Hematopoietic multipotent progenitor cell (in vitro differentiated cells): ENCODE measurements at regions not wholly inside any gene's neighbourhood (a gene's known extent, or its start where the extent isn't known, plus 50 kb on each side); places are given as distances from the start of the nearest gene placed in this dataset.

Experiments used
- DNase-seq, 3 donors: peaks; one replicate each; pipeline ENCODE4 v3.0.0-alpha.2; 2011 to 2015; ENCODE audit warnings: low read depth in 2 of 3, low spot score in 2 of 3

DNA sequence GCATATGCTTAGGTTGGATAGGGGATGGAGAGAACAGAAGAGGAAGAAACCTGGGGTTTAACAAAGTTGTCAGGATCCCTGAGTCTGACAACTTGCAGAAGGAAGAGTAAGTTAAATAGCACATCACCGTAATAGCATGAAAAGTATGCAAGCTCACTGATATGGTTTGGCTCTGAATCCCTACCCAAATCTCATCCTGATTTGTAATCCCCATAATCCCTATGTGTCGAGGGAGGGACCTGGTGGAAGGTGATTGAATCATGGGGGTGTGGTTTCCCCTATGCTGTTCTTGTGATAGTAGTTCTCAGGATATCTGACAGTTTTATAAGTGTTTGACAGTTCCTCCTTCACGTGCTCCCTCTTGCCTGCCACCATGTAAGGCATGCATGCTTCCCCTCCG is 193.3 kb downstream of the PSAT1 start:
- no peak for DNase-seq

GRCh38 chr9:78491402-78491801 is 194.5 kb downstream of the PSAT1 start:
- DNase-seq, result no peak

- no peak for DNase-seq
These were observed 196.3 kb downstream of the PSAT1 start for GRCh38 chr9:78493166-78493742.

DNA sequence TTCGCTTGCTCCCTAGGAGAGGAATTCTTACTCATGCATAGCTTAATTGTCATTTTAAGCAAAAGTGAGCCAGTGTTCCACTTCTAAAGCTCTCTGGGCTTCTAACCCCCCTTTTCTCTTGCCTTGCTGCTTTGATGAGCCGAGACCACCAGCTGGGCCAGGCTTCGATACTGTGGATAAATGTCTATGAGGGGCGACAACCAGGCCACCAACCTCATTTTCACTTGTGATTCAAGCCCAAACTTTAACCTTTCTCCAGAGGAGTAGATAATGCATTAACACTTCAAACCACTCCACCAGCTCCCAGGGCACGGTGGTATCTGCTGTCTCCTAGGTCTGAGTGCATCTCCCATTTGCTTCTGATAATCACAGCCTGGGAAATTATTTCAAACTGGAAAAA is 205.6 kb downstream of the PSAT1 start:
- DNase-seq, result no peak

DNA sequence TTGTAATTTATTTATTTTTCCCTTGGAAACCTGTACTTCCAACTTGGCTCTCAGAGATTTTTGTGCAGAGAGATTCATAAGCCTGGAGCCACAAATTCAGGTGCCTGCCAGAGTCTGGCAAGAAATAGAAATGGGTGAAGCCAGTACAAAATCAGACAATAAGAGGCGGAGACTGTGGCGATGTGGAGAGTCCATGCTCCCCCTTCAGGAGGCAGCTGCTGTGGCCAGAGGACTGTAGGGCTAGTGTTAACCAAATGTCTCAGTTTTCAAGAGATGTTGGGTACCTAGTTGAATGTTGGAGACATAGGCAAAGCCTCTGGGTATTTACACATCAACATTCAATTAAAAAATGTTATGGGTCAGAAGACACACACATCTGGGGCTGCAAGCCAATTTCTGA is 208.6 kb downstream of the PSAT1 start:
- DNase-seq, result no peak

DNA sequence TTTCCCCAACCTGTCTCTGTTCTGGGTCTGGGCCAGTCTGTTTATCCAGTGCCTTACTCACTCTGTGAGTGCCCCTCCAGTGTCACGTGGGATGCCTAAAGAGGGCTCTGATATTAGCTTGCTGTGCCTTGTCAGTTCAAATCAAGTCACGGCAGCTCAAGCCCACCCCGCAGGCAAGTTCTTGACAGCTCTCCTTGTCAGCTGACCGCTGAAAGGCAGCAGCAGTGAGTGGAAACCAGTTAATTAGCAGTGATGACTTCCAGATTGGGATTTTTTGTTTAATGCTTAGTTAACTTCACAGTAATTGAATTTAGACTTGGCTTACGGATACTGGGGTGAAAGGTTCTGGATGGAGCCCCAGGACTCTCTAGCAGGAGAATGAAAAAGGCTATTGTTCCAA is 210.1 kb downstream of the PSAT1 start:
- DNase-seq, result no peak

DNA sequence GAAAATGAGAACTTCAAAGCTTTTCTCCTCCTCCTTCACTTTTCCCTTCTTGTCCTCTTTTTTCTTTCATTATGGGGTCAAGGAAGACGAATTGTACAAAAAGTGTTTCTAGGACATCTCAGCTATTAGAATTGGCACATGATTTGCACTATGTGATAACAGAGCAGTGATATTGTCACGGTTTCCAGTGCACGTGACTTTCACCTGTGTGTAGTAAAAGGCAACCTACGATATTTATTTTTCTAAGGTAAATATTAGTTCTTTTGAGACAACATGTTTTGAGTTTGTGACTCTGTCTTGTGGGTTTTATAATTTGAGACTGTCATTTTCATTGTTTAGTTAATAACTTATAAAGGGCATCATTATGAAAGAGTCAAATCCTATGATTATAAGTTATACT is 213.1 kb downstream of the PSAT1 start:
- no peak for DNase-seq

DNA sequence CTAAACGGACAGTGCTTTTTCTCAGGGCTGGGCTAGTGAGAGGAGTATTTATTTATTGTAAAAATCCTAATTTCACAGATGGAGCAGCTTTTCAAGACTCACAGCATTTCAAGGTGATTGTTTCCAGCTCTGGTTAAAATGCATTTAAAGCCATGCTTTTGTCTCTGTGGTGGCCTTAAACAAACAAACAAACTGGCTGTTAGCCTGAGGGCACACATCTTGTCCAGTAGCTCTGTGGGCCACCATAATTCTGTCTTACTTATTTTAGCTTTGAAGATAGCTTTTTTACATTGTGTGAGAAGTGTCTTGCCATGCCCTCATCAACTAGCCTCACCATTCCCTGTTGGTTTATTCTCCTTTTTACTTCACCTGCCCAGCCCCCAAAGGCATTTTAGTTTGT is 218.2 kb downstream of the PSAT1 start:
- no peak for DNase-seq

GRCh38 chr9:78519786-78520185 is 222.9 kb downstream of the PSAT1 start:
- no peak for DNase-seq

DNA sequence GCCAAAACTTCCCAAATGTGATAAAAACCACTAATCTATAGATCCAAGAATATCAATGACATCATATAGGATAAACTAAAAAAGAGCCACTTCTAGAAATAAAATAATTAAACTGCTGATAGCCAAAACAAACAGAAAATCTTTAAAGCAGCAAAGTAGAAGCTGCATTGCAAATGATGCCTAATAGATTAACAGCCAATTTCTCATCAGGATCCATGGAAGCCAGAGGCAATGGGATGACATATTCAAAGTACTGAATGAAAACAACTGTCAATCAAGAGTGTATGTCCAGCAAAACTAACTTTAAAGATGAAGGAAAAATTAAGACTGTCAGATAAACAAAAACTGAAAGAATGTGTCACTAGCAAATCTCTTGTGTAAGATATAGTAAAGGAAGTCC is 224.8 kb downstream of the PSAT1 start:
- DNase-seq, result no peak

- DNase-seq, result no peak
These were observed 229.1 kb downstream of the PSAT1 start for GRCh38 chr9:78525986-78526560.

DNA sequence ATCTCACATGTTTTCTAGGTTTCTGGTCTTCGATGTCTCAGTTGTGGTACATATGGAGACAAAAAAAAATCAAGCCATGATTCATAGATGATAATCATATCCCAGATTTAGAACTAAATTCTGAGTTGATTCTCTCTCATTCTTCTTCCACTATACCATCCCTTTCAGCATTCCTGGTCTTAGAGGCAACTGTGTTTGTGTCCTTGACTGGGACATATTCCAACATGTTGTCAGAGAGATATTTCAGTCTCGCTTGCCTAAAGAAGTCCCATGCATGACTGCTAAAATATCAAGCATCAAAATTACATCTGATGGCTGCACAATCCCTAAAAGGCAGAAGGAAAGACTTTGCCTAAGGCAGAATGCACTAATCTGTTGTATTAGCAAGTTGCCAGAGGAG is 236.6 kb downstream of the PSAT1 start:
- no peak for DNase-seq

- DNase-seq, result no peak
These were observed 242.3 kb downstream of the PSAT1 start for GRCh38 chr9:78539188-78539587.

DNA sequence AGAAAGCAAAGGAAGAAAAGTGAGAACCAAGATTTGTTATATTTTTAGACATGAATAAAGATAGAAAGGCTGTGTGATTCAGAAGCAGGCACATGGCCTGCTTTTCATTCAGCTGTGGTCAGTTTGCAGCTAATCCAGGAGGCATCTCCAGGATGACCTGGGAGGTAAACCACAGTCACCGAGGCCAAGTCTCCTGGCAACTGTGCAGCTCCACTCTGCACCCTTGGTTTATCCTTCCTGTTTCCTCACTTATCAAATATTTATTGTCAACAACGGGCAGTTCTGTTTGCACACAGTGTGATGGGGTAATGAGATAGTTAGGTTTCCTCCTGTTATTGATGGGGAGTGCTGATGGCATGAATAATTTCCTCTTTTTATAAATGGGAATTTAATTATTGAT is 243.0 kb downstream of the PSAT1 start:
- no peak for DNase-seq

DNA sequence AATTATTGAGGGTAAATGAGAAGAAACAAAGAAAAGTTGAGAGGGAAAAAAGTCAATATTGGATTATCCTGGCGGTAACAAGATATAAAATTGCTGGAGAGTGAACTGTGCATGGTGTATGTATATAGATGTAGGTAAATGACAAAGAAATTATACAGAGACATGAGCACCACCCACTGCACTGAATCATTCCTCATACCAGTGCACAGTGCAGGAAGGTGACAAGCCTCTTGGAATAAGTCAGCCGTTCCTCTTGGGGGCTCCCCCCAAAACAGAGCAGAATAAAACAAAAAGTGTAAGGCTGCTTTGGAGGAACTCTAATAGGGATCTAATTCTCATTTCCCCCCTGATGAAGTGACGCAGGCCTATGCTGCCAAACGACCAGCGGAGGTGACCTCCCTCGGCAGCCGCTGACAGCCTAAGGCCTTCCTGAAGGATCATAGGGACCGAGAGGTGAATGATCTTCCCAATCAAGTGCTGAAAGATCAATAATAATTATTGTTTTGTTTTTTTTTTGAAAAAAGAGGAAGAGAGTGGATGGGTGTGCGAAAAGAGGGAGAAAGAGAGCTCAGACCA is 245.0 kb downstream of the PSAT1 start:
- DNase-seq, result no peak

DNA sequence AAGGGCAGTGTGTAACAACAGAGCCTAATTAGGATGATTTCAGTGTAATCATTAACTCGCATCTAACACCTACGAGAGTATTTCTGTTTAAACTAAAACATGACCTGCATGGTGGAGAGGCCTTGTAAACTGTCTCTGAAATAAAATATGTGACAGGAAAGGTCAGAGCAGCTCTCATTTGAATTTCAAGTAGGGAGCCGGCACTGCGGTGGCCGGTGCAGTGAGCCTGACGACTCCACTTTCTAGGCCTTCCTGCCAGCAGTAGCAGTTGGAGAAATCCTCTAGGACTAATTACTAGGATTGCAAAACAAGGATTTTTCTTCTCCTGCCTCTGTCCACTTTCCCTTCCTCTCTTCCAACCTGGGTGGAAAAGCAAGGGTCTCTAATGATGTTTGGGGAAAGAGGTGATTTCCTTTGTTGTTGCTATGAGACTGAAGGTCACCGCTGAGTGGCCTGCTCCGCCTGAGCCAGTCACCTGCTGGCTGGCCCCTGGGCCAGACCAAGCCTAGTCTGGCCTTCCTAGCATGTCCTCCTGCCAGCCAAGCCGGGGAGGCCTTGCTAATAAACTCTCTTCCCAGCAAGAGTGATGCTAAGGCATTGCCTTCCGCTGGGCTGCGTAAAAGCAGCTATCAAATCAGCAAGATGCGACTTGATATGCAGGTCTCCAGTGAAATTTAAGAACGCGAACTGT is 245.7 kb downstream of the PSAT1 start:
- no peak for DNase-seq

GRCh38 chr9:78543353-78543752 is 246.4 kb downstream of the PSAT1 start:
- no peak for DNase-seq

- DNase-seq, result no peak
These were observed 247.3 kb downstream of the PSAT1 start for GRCh38 chr9:78544230-78544629.

DNA sequence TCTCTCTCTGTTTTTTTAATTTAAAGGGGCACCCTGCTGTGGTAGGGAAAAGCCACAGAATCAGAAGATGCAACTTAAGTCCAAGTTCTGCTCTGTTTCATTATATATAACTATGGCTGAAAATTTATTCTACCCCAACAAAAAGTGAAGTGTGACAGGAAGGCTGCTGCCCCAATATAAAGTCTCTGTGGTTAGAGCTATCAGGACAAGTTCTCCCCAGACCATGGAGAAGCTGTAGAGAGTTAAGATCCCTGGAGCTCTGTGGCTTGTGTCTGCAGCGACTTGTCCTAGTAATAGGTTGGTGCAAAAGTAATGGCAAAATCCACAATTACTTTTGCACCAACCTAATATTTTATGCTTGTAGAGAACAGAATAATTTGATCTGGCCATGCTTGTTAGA is 250.9 kb downstream of the PSAT1 start:
- DNase-seq, result peak in 2 of 3 donors; percentile 6 to 58

GRCh38 chr9:78548670-78549069 is 251.7 kb downstream of the PSAT1 start:
- DNase-seq, result no peak

GRCh38 chr9:78549711-78550110 is 252.8 kb downstream of the PSAT1 start:
- DNase-seq, result no peak

DNA sequence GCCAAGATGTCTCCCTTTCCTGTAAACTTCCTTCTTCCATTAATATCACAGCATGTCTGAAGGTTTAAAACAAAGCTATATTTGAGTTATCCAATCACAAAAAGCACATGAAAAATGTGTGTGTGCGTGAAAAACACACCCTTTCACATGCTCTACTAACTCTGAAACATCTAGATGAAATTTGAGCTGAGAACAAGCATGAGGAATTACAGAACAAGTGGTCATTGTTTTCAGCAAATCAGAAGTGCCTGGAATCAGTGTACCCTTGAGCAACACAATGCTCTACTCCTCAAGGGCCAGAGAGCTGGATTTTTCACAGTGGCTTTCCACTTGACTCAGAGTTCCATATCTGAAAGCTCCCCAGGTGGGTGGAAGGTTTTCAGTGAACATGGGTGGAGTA is 255.9 kb downstream of the PSAT1 start:
- DNase-seq, result no peak
